NCI-H460 (cell line): ENCODE measurements at regions not wholly inside any gene's neighbourhood (a gene's known extent, or its start where the extent isn't known, plus 50 kb on each side); places are given as distances from the start of the nearest gene placed in this dataset.

Experiments
- small RNA-seq, 2 experiments: library from RNA; depleted of rRNA; stranded (forward); fragments of <200 nt; gene quantifications; one replicate each; pipeline ENCODE3, GENCODE V24; 2014

Small RNA genes in the stretch of these regions (small RNA-seq; reads per million reads assigned to genes)
- gene AC093534.1 (0 reads per million in 2 experiments), gene RNU7-34P (0 reads per million in 2 experiments)
